ENCODE measurements at regions not wholly inside any gene's neighbourhood (a gene's known extent, or its start where the extent isn't known, plus 50 kb on each side); places are given as distances from the start of the nearest gene placed in this dataset.

- TF ChIP-seq FOSL1 (IDR thresholded peaks at IDR 0.05; ENCODE audit: low read depth): peak; percentile 37; the same call in 1 of the 2 replicates
- TF ChIP-seq YY1 (IDR thresholded peaks at IDR 0.05; ENCODE audit: extremely low read depth, insufficient replicate concordance, low read depth, low read length): no peak
- TF ChIP-seq CEBPB (IDR thresholded peaks at IDR 0.05; ENCODE audit: low read depth): no peak
- no peak; the same call in 1 of the 2 replicates for TF ChIP-seq JUND (IDR thresholded peaks at IDR 0.05)
- TF ChIP-seq SIN3A (IDR thresholded peaks at IDR 0.05; ENCODE audit: low read depth): no peak
- TF ChIP-seq ZNF274 (IDR thresholded peaks at IDR 0.05; ENCODE audit: low read depth, low read length): no peak
- TF ChIP-seq, protein P1, sequence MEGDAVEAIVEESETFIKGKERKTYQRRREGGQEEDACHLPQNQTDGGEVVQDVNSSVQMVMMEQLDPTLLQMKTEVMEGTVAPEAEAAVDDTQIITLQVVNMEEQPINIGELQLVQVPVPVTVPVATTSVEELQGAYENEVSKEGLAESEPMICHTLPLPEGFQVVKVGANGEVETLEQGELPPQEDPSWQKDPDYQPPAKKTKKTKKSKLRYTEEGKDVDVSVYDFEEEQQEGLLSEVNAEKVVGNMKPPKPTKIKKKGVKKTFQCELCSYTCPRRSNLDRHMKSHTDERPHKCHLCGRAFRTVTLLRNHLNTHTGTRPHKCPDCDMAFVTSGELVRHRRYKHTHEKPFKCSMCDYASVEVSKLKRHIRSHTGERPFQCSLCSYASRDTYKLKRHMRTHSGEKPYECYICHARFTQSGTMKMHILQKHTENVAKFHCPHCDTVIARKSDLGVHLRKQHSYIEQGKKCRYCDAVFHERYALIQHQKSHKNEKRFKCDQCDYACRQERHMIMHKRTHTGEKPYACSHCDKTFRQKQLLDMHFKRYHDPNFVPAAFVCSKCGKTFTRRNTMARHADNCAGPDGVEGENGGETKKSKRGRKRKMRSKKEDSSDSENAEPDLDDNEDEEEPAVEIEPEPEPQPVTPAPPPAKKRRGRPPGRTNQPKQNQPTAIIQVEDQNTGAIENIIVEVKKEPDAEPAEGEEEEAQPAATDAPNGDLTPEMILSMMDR (IDR thresholded peaks at IDR 0.05 in 2 of 3, conservative IDR thresholded peaks at IDR 0.05 in 1 of 3; ENCODE audit: borderline replicate concordance in 1 of 3, insufficient read depth in 1 of 3, low read depth in 2 of 3, low read length in 2 of 3): no peak
- no peak for TF ChIP-seq EZH2phosphoT487 (IDR thresholded peaks at IDR 0.05; ENCODE audit: borderline replicate concordance)
- TF ChIP-seq, protein P2, sequence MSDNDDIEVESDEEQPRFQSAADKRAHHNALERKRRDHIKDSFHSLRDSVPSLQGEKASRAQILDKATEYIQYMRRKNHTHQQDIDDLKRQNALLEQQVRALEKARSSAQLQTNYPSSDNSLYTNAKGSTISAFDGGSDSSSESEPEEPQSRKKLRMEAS (IDR thresholded peaks at IDR 0.05): no peak
- no peak for TF ChIP-seq EZH2 (IDR thresholded peaks at IDR 0.05)
- TF ChIP-seq CBX3 (IDR thresholded peaks at IDR 0.05; ENCODE audit: low read depth): peak; percentile 20; the same call in 1 of the 2 replicates
- no peak for TF ChIP-seq POLR2A (IDR thresholded peaks at IDR 0.05; ENCODE audit: borderline replicate concordance, extremely low read depth, insufficient read depth, insufficient read length)
- no peak for TF ChIP-seq EGR1 (IDR thresholded peaks at IDR 0.05; ENCODE audit: low read depth)
- no peak for TF ChIP-seq TCF7L2 (IDR thresholded peaks at IDR 0.05; ENCODE audit: borderline replicate concordance, extremely low read depth, insufficient read depth, insufficient read length)
Observed at GRCh38 chr11:129637983-129638776, 177.5 kb upstream of the TMEM45B start (continued).

All from HCT116 (cell line).